WTC11 (cell line): ENCODE measurements at regions not wholly inside any gene's neighbourhood (a gene's known extent, or its start where the extent isn't known, plus 50 kb on each side); places are given as distances from the start of the nearest gene placed in this dataset.

ENCODE experiments used
- CTCF ChIP-seq: fragments of 200-600 bp; IDR thresholded peaks from 2 replicates; pipeline ENCODE4 v1.8.0; 2022; ENCODE audit warnings: antibody characterized with exemption
- E2F4 ChIP-seq: sonication (generic); formaldehyde crosslinking; IDR thresholded peaks from 2 replicates; pipeline ENCODE4 v1.8.1; 2022; ENCODE audit warnings: low read depth, mild to moderate bottlenecking, moderate library complexity, missing genetic modification reagents, borderline replicate concordance
- E2F5 ChIP-seq: sonication (generic); formaldehyde crosslinking; IDR thresholded peaks from 2 replicates; pipeline ENCODE4 v1.8.1; 2022; ENCODE audit warnings: mild to moderate bottlenecking, moderate library complexity, missing genetic modification reagents
- FOXJ3 ChIP-seq: sonication (generic); formaldehyde crosslinking; IDR thresholded peaks from 2 replicates; pipeline ENCODE4 v1.9.0; 2021; ENCODE audit warnings: missing genetic modification reagents, mild to moderate bottlenecking, borderline replicate concordance
- FOXP1 ChIP-seq: sonication (generic); formaldehyde crosslinking; IDR thresholded peaks from 2 replicates; pipeline ENCODE4 v1.8.0; 2022; ENCODE audit warnings: missing genetic modification reagents, mild to moderate bottlenecking, moderate library complexity, borderline replicate concordance
- GABPB1 ChIP-seq: sonication (generic); formaldehyde crosslinking; IDR thresholded peaks from 2 replicates; pipeline ENCODE4 v1.8.1; 2023; ENCODE audit warnings: mild to moderate bottlenecking, missing genetic modification reagents
- GRHL2 ChIP-seq: fragments of 250-450 bp; sonication (Bioruptor Pico); IDR thresholded peaks from 2 replicates; pipeline ENCODE4 v1.8.0; 2022; ENCODE audit warnings: mild to moderate bottlenecking, moderate library complexity; ENCODE audit not compliant: insufficient replicate concordance, severe bottlenecking
- HMGA2 ChIP-seq: fragments of 250-450 bp; sonication (Bioruptor Pico); IDR thresholded peaks from 2 replicates; pipeline ENCODE4 v1.4.0; 2021; ENCODE audit warnings: mild to moderate bottlenecking, moderate library complexity
- MLX ChIP-seq: sonication (generic); formaldehyde crosslinking; IDR thresholded peaks from 2 replicates; pipeline ENCODE4 v1.8.1; 2023; ENCODE audit warnings: mild to moderate bottlenecking, missing genetic modification reagents, moderate library complexity
- NFATC4 ChIP-seq: fragments of 250-450 bp; sonication (Bioruptor Pico); IDR thresholded peaks from 2 replicates; pipeline ENCODE4 v1.9.0; 2021; ENCODE audit warnings: mild to moderate bottlenecking
- NFE2L1 ChIP-seq: sonication (generic); formaldehyde crosslinking; IDR thresholded peaks from 2 replicates; pipeline ENCODE4 v1.8.1; 2023; ENCODE audit warnings: missing genetic modification reagents
- NR1H2 ChIP-seq: sonication (generic); formaldehyde crosslinking; IDR thresholded peaks from 2 replicates; pipeline ENCODE4 v1.9.0; 2021; ENCODE audit warnings: mild to moderate bottlenecking, moderate library complexity, missing genetic modification reagents
- OVOL2 ChIP-seq: fragments of 250-450 bp; sonication (Bioruptor Pico); IDR thresholded peaks from 2 replicates; pipeline ENCODE4 v1.9.0; 2021; ENCODE audit warnings: mild to moderate bottlenecking, borderline replicate concordance
- RELA ChIP-seq: sonication (generic); formaldehyde crosslinking; IDR thresholded peaks from 2 replicates; pipeline ENCODE4 v1.8.1; 2022; ENCODE audit warnings: missing genetic modification reagents, mild to moderate bottlenecking, borderline replicate concordance
- STAT6 ChIP-seq: sonication (generic); formaldehyde crosslinking; conservative IDR thresholded peaks from 2 replicates; pipeline ENCODE4 v1.8.1; 2023; ENCODE audit warnings: mild to moderate bottlenecking, low read depth, missing genetic modification reagents, moderate library complexity
- TP53 ChIP-seq: sonication (generic); formaldehyde crosslinking; IDR thresholded peaks from 2 replicates; pipeline ENCODE4 v1.8.1; 2023; ENCODE audit warnings: mild to moderate bottlenecking, missing genetic modification reagents
- USF1 ChIP-seq: sonication (generic); formaldehyde crosslinking; IDR thresholded peaks from 2 replicates; pipeline ENCODE4 v1.8.0; 2022; ENCODE audit warnings: mild to moderate bottlenecking, missing genetic modification reagents
- ZBTB43 ChIP-seq: sonication (generic); formaldehyde crosslinking; IDR thresholded peaks from 2 replicates; pipeline ENCODE4 v1.8.1; 2023; ENCODE audit warnings: mild to moderate bottlenecking, missing genetic modification reagents
- ZNF219 ChIP-seq: sonication (generic); formaldehyde crosslinking; IDR thresholded peaks from 2 replicates; pipeline ENCODE4 v1.8.0; 2023; ENCODE audit warnings: missing genetic modification reagents, mild to moderate bottlenecking, borderline replicate concordance
- ZNF512 ChIP-seq: sonication (generic); formaldehyde crosslinking; IDR thresholded peaks from 2 replicates; pipeline ENCODE4 v1.8.1; 2022; ENCODE audit warnings: missing genetic modification reagents, borderline replicate concordance
- ZNF532 ChIP-seq: fragments of 250-450 bp; sonication (Bioruptor Pico); IDR thresholded peaks from 2 replicates; pipeline ENCODE4 v1.9.0; 2021; ENCODE audit warnings: mild to moderate bottlenecking, borderline replicate concordance

GRCh38 chr11:43547889-43548381 is 132.6 kb upstream of the HSD17B12 start (continued):
- TF ChIP-seq USF1 (CRISPR knock-in tag) (peak; percentile 91), FOXJ3 (CRISPR knock-in tag) (peak; percentile 93), GABPB1 (CRISPR knock-in tag) (no peak), ZNF532 (CRISPR knock-in tag) (no peak), NFATC4 (CRISPR knock-in tag) (no peak), CTCF (no peak), HMGA2 (CRISPR knock-in tag) (no peak), TP53 (CRISPR knock-in tag) (peak; percentile 99), ZNF512 (CRISPR knock-in tag) (peak; percentile 67; the same call in 1 of the 2 replicates), RELA (CRISPR knock-in tag) (peak; percentile 98), E2F5 (CRISPR knock-in tag) (peak; percentile 98), OVOL2 (no peak), ZNF219 (CRISPR knock-in tag) (peak; percentile 97), NFE2L1 (peak; percentile 97), FOXP1 (CRISPR knock-in tag) (peak; percentile 99), MLX (CRISPR knock-in tag) (peak; percentile 97; the same call in 1 of the 2 replicates), NR1H2 (CRISPR knock-in tag) (peak; percentile 79; the same call in 1 of the 2 replicates), GRHL2 (CRISPR knock-in tag) (no peak), ZBTB43 (peak; percentile 96), STAT6 (peak; percentile 90; the same call in 1 of the 2 replicates), E2F4 (CRISPR knock-in tag) (peak; percentile 89)
